GM23248 (cell line): ENCODE measurements at regions not wholly inside any gene's neighbourhood (a gene's known extent, or its start where the extent isn't known, plus 50 kb on each side); places are given as distances from the start of the nearest gene placed in this dataset.

Experiments used
- DNase-seq: peaks from one replicate; pipeline ENCODE4 v3.0.0-alpha.2; 2015
- H2AFZ ChIP-seq: fragments of 200-600 bp; sonication (generic); 2 replicates; pipeline ENCODE4 v1.6.1; 2016; ENCODE audit warnings: antibody characterized with exemption
- H3F3A ChIP-seq: fragments of 200-600 bp; sonication (generic); 2 replicates; pipeline ENCODE4 v1.6.1; 2016; ENCODE audit warnings: mild to moderate bottlenecking, antibody characterized with exemption, mixed run types; ENCODE audit not compliant: insufficient read depth
- H3K27ac ChIP-seq: fragments of 200-600 bp; sonication (generic); 2 replicates; pipeline ENCODE4 v1.5.1; 2016; ENCODE audit warnings: mild to moderate bottlenecking
- H3K27me3 ChIP-seq: fragments of 200-600 bp; sonication (generic); replicated peaks from 2 replicates; pipeline ENCODE4 v1.6.1; 2016; ENCODE audit warnings: mild to moderate bottlenecking; ENCODE audit not compliant: insufficient read depth
- H3K36me3 ChIP-seq: fragments of 200-600 bp; sonication (generic); 2 replicates; pipeline ENCODE4 v1.6.1; 2016; ENCODE audit warnings: low read depth, mild to moderate bottlenecking
- H3K4me1 ChIP-seq: fragments of 200-600 bp; sonication (generic); 2 replicates; pipeline ENCODE4 v1.6.1; 2016; ENCODE audit warnings: mild to moderate bottlenecking; ENCODE audit not compliant: insufficient read depth
- H3K4me2 ChIP-seq: fragments of 200-600 bp; sonication (generic); one replicate; pipeline ENCODE4 v1.6.1; 2016; ENCODE audit warnings: mild to moderate bottlenecking; ENCODE audit not compliant: unreplicated experiment
- H3K4me3 ChIP-seq: fragments of 200-600 bp; sonication (generic); 2 replicates; pipeline ENCODE4 v1.5.1; 2016; ENCODE audit warnings: mild to moderate bottlenecking
- H3K79me2 ChIP-seq: fragments of 200-600 bp; sonication (generic); 2 replicates; pipeline ENCODE4 v1.6.1; 2016; ENCODE audit warnings: mild to moderate bottlenecking; ENCODE audit not compliant: insufficient read depth
- H3K9ac ChIP-seq: fragments of 200-600 bp; sonication (generic); 2 replicates; pipeline ENCODE4 v1.6.1; 2016; ENCODE audit warnings: mild to moderate bottlenecking
- H3K9me2 ChIP-seq: fragments of 200-600 bp; sonication (generic); 2 replicates; pipeline ENCODE4 v1.6.1; 2016; ENCODE audit warnings: mixed run types, mild to moderate bottlenecking, moderate library complexity; ENCODE audit not compliant: insufficient read depth
- H3K9me3 ChIP-seq: fragments of 200-600 bp; sonication (generic); one replicate; pipeline ENCODE4 v1.6.1; 2017; ENCODE audit warnings: low read depth
- H4K20me1 ChIP-seq: fragments of 200-600 bp; sonication (generic); 2 replicates; pipeline ENCODE4 v1.6.0; 2016; ENCODE audit not compliant: insufficient read depth
- EZH2 ChIP-seq: fragments of 200-600 bp; sonication (generic); IDR thresholded peaks from 2 replicates; pipeline ENCODE4 v1.6.1; 2018; ENCODE audit warnings: antibody characterized with exemption, mild to moderate bottlenecking; ENCODE audit not compliant: insufficient read depth, poor library complexity, severe bottlenecking
- EZH2phosphoT487 ChIP-seq: fragments of 200-600 bp; sonication (generic); IDR thresholded peaks from 2 replicates; pipeline ENCODE4 v1.6.1; 2018; ENCODE audit warnings: antibody characterized with exemption, moderate library complexity, mild to moderate bottlenecking, low read depth; ENCODE audit not compliant: insufficient read depth
- WGBS, 2 experiments: methylation state at CpG; one replicate each; pipeline ENCODE4 v1.1.6; 2015 to 2017; ENCODE audit warnings: low lambda C conversion rate in 2 of 2, low coverage in 1 of 2; ENCODE audit errors: missing lambda C conversion rate in 2 of 2; 5-methylcytosine and 5-hydroxymethylcytosine counted together
- in situ Hi-C: fragments of 300-500 bp; cut with MboI; formaldehyde crosslinking; loops from 2 replicates; pipeline ENCODE4 v1.15.0; 2020

DNA sequence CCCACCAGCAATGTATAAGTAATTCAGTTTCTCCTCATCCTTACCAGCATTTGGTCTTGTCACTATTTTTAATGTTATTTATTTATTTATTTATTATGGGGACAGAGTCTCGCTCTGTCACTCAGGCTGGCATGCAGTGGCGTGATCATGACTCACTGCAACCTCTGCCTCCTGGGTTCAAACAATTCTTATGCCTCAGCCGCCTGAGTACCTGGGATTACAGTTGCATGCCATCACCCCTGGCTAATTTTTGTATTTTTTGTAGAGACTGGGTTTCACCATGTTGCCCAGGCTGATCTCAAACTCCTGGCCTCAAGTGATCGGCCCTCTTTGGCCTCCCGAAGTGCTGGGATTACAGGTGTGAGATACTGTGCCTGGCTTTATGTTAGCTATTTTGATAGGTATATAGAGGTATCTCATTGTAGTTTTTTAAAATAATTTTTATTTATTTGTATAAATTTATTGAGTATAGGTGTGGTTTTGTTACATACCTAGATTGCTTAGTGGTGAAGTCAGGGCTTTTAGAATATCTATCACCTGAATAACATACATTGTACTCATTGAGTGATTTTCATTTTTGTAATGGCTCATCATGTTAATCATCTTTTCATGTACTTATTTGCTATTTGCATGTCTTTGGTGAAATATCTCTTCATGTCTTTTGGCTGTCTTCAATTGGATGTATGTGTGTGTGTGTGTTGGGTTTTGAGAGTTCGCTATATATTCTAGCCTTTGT is 53.3 kb downstream of the TANC2 start:
- Histone ChIP-seq H3K4me2 (no peak overlapping the region), H3K27ac (no peak overlapping the region), H3K9ac (no peak overlapping the region), H3K27me3 (no peaks in the 10 kb centered on the region), H3K36me3 (0 out of 2 replicates have a peak, but pooled peaks cover 6% of the 10 kb centered on the region), H3K4me1 (peaks cover 9% of the 10 kb centered on the region), H2AFZ (no peak overlapping the region), H3F3A (peaks cover under 1% of the 10 kb centered on the region; the same call in 1 of the 2 replicates), H3K4me3 (no peak overlapping the region), H3K9me2 (no peaks in the 10 kb centered on the region), H3K9me3 (no peaks in the 10 kb centered on the region), H3K79me2 (peaks cover 100% of the 10 kb centered on the region), H4K20me1 (0 out of 2 replicates have a peak, but pooled peaks cover 6% of the 10 kb centered on the region)
- TF ChIP-seq EZH2phosphoT487, result no peak
- TF ChIP-seq EZH2, result no peak
- no peak for DNase-seq
- 92 to 95% methylated on average over 6 of the region's 6 CpGs for WGBS, 2 experiments
- in situ Hi-C loops, result no loop called here

DNA sequence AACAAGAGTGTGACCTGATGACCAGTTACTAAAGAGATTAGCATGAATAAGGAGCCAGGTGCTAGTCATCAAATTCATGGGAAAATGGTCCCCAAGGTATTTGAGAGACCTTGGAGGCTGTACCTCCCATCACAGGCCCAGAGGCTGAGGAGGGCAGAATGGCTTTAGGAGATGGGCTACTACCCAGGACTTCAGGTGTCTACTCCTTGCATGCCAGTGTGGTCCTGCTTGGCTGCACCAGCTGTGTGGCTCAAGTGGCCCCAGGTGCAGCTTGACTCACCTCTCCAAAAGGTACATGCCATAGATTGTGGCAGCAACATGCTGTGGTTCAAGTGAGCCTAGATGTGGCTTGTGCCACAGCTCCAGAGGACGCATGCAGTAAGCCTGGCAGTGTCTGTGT is 56.5 kb downstream of the TANC2 start:
- Histone ChIP-seq H4K20me1 (peaks cover 8% of the 10 kb centered on the region; the same call in 1 of the 2 replicates), H3K9ac (no peak overlapping the region), H3K4me3 (no peak overlapping the region), H3F3A (peaks cover 20% of the 10 kb centered on the region; the same call in 1 of the 2 replicates), H3K9me2 (no peaks in the 10 kb centered on the region), H2AFZ (no peak overlapping the region), H3K27ac (no peak overlapping the region), H3K4me1 (peaks cover 36% of the 10 kb centered on the region), H3K79me2 (peaks cover 100% of the 10 kb centered on the region), H3K36me3 (0 out of 2 replicates have a peak, but pooled peaks cover 6% of the 10 kb centered on the region), H3K9me3 (no peaks in the 10 kb centered on the region), H3K4me2 (no peak overlapping the region), H3K27me3 (no peaks in the 10 kb centered on the region)
- in situ Hi-C loops, result no loop called here
- no peak for DNase-seq
- TF ChIP-seq EZH2phosphoT487 (no peak), EZH2 (no peak)
- WGBS, 2 experiments, result 100% methylated on average over 1 of the region's 1 CpG

DNA sequence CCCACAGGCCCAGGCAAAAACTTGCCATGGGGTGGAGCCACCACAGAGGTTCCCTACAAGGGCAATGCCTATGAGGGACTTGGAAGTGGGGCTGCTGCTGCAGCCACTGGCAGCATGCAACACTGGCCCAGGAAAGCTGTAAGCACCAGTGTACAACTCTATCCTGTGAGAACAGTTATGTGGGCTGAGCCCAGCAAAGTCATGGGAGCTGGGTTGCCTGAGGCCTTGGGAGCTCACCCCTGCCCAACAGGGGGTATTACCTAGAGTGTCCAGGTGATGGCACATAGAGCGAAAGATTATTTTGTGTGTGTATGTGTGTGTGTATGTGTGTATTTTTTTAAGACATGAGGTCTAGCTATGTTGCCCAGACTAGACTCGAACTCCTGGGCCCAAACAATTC is 57.0 kb downstream of the TANC2 start:
- H3K4me2 ChIP-seq, result no peak overlapping the region
- no peak overlapping the region for H3K9ac ChIP-seq
- 0 out of 2 replicates have a peak, but pooled peaks cover 6% of the 10 kb centered on the region for H3K36me3 ChIP-seq
- peaks cover 100% of the 10 kb centered on the region for H3K79me2 ChIP-seq
- 100% methylated on average over 2 of the region's 2 CpGs for WGBS, 2 experiments
- no peak overlapping the region for H2AFZ ChIP-seq
- TF ChIP-seq EZH2phosphoT487 (no peak), EZH2 (no peak)
- H3K9me3 ChIP-seq, result no peaks in the 10 kb centered on the region
- H3K4me3 ChIP-seq, result no peak overlapping the region
- H3K9me2 ChIP-seq, result no peaks in the 10 kb centered on the region
- peaks cover 36% of the 10 kb centered on the region for H3K4me1 ChIP-seq
- no peaks in the 10 kb centered on the region for H3K27me3 ChIP-seq
- peaks cover 20% of the 10 kb centered on the region; the same call in 1 of the 2 replicates for H3F3A ChIP-seq
- in situ Hi-C loops, result no loop called here
- H3K27ac ChIP-seq, result no peak overlapping the region
- H4K20me1 ChIP-seq, result peaks cover 8% of the 10 kb centered on the region; the same call in 1 of the 2 replicates
- no peak for DNase-seq

DNA sequence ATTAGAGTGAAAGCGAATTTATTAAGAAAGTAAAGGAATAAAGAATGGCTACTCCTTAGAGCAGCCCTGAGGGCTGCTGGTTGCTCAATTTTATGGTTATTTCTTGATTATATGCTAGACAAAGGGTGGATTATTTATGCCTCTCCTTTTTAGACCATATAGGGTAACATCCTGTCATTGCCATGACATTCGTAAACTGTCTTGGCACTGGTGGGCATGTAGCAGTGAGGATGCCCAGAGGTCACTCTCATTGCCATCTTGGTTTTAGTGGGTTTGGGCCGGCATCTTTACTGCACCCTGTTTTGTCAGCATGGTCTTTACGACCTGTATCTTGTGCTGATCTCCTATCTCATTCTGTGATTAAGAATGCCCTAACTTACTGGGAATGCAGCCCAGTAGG is 58.2 kb downstream of the TANC2 start:
- in situ Hi-C loops, result no loop called here
- 95 to 96% methylated on average over 4 of the region's 4 CpGs for WGBS, 2 experiments

More for the DNA sequence above, 58.2 kb downstream of the TANC2 start:
- no peak for DNase-seq
- Histone ChIP-seq H3K4me3 (no peak overlapping the region), H3K9me3 (no peaks in the 10 kb centered on the region), H3K9me2 (no peaks in the 10 kb centered on the region), H4K20me1 (peaks cover 8% of the 10 kb centered on the region; the same call in 1 of the 2 replicates), H3K4me1 (peaks cover 45% of the 10 kb centered on the region), H3K36me3 (0 out of 2 replicates have a peak, but pooled peaks cover 6% of the 10 kb centered on the region), H3K27me3 (no peaks in the 10 kb centered on the region), H3K79me2 (peaks cover 100% of the 10 kb centered on the region), H2AFZ (no peak overlapping the region), H3K27ac (peak overlapping the region; percentile 28), H3K9ac (no peak overlapping the region), H3K4me2 (no peak overlapping the region), H3F3A (peaks cover 20% of the 10 kb centered on the region)
- TF ChIP-seq EZH2phosphoT487 (no peak), EZH2 (no peak)
